ENCODE measurements at regions not wholly inside any gene's neighbourhood (a gene's known extent, or its start where the extent isn't known, plus 50 kb on each side); places are given as distances from the start of the nearest gene placed in this dataset.

- DNase-seq (ENCODE audit: low read depth in 2 of 2): no peak
These were observed 642.2 kb downstream of the LIG4 start for GRCh38 chr13:107573184-107573583.

GRCh38 chr13:107572156-107572555 lies 643.2 kb downstream of the LIG4 start:
- no peak for DNase-seq (ENCODE audit: low read depth in 2 of 2)

DNA sequence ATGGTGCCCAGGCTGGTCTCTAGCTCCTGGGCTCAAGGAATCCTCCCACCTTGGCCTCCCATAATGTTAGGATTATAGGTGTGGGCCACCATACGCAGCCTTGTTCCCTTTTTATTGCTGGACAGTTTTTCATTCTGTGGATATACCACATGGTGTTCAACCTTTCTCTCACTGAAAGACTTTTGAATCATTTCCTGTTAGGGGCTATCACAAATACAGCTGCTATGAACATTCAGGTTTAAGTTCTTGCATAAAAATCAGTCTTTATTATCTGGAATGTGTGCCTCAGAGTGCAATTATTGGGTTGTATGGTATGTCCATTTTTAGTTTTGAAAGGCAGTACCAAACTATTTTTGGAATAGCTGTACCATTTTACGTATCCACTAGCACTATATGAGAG lies 647.2 kb downstream of the LIG4 start:
- DNase-seq (ENCODE audit: low read depth in 2 of 2): no peak

GRCh38 chr13:107563099-107563925 lies 652.0 kb downstream of the LIG4 start:
- DNase-seq (ENCODE audit: low read depth in 2 of 2): no peak

GRCh38 chr13:107562203-107562602 lies 653.1 kb downstream of the LIG4 start:
- no peak for DNase-seq (ENCODE audit: low read depth in 2 of 2)

- no peak for DNase-seq (ENCODE audit: low read depth in 2 of 2)
These were observed 660.9 kb downstream of the LIG4 start for GRCh38 chr13:107554460-107554859.

GRCh38 chr13:107553838-107554237 lies 661.5 kb downstream of the LIG4 start:
- no peak for DNase-seq (ENCODE audit: low read depth in 2 of 2)

DNA sequence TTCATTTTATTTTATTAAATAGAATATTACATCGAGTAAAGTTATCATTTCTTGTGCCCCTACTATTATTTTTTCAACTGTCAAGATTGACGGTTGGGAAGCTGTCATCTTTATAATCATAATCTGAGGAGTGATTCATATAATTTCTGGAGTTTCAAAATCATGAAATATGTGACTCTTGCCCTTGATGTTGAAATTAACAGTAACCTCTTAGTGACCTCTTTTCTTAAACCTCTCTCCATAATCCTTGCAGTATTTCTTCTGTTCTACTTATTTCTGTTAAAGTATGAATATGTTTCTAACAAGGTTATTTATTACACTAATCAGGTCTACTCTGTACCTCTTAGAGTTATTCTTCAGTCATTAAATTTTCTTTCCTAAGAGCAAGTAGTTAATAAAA lies 663.8 kb downstream of the LIG4 start:
- no peak for DNase-seq (ENCODE audit: low read depth in 2 of 2)

DNA sequence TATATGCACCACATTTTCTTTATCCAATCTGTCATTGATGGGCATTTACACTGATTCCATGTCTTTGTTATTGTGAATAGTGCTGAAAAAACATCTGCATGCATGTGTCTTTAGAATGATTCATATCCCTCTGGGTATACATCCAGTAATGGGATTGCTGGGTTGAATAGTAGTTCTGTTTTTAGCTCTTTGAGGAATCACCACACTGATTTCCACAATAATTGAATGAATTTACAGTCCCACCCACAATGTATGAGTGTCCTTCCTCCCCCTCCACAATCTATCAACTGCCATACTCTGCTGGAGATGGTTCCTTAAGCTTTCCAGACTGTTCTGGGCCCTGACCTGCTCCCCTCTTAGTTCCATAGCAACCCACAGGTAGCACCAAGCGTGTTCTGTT lies 667.0 kb downstream of the LIG4 start:
- no peak for DNase-seq (ENCODE audit: low read depth in 2 of 2)

DNA sequence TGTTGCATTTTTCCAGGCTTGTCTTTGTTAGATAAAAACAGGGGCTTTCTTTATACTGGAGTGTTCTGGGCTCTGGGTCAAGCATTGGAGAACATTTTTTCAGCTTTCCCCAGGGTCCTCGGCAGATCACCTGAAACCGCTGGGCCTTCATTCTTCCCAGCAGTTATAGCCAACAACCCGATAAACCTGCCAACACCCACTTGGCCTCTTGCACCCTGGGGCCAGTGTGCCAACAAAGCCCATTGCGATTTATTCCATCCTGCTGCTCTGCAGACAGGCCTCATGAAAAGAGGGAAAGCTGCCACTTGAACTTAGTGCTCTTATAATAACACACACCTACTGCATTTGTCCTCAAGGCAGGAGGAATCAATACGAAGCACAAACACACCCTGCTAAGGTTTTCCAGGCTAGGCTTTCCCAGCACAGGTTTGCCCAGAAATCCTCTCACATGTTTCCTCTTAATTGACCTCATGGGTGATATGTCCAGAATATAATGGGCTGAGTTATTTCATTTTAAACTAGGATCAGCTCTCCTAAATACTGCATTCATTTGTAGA lies 669.3 kb downstream of the LIG4 start:
- no peak for DNase-seq (ENCODE audit: low read depth in 2 of 2)

DNA sequence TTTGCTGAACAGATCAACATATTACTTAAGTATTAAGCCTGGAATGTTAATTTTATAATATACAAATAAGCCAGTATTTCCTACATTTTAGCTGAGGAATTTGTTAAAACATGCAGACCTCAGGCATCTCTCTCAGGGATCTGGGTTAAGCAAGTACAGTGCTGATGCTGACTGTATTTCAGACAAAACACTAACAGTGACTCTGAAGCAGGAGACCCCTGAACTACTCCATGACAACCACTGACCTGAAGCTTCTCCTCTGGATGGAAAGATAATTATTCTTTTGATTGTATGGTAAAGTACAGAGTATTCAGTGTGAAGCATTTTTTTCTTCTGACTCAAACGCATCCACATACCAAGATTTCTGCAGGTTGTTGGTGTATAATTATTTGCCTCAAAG lies 680.8 kb downstream of the LIG4 start:
- no peak for DNase-seq (ENCODE audit: low read depth in 2 of 2)

DNA sequence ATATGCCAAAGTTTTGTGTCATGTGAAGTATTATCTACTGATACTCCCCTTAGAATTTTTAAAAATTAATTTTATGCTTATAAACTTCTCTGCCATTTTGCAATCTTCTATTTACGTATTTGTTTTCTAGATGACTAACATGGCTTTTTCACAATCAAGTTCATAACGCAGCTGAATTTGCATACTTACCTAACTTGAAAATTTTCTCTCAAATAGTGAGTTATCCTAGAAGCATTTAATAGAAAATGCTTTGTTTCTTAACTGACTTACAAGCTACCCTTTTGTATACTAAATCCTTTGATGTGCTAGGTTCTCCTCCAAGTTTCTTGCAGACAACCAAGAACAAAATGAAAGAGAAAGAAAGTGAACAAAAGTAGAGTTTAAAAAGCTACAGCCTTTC lies 683.5 kb downstream of the LIG4 start:
- no peak for DNase-seq (ENCODE audit: low read depth in 2 of 2)

- no peak for DNase-seq (ENCODE audit: low read depth in 2 of 2)
These were observed 684.2 kb downstream of the LIG4 start for GRCh38 chr13:107531180-107531579.

DNA sequence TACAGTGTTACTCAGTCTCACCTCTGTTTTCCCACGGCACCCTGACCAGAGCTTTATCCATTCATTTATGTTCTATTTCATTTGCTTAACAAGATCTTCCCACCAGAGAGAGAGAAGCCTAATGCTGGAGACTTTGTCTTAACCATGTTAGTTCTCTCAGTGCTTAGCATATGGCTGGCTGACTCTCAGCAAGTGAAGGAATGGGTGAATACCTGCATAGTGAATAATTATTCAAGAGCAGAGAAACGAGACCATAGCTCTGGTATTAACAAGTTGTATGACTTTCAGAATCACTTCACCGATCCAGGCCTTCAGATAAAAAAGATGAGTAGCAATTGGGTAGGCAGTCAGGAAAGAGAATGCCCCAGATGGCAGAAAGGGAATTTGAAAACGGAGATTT lies 686.3 kb downstream of the LIG4 start:
- DNase-seq (ENCODE audit: low read depth in 2 of 2): no peak

DNA sequence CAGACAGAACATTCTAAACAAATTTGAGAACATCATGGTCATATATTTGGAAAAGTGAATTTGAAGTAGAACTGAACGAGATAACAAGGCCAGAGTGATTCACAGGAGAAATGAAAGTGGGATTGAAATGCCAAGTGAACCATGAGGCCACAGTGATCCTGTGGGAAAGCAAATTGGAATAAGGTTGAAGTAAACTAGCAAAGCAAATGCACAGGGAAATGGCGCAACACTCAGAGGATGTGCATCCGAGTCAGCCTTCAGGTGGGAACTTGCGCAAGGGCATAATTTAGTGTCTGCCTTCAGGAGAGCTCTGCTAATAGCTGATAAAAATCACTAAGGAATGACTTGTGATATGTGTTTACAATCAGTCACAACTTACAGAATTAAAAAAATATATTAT lies 696.6 kb downstream of the LIG4 start:
- DNase-seq (ENCODE audit: low read depth in 2 of 2): no peak

- DNase-seq (ENCODE audit: low read depth in 2 of 2): no peak
These were observed 697.0 kb downstream of the LIG4 start for GRCh38 chr13:107518292-107518691.

- DNase-seq (ENCODE audit: low read depth in 2 of 2): no peak
These were observed 698.8 kb downstream of the LIG4 start for GRCh38 chr13:107516517-107516916.

GRCh38 chr13:107512551-107512950 lies 702.8 kb downstream of the LIG4 start:
- DNase-seq (ENCODE audit: low read depth in 2 of 2): no peak

DNA sequence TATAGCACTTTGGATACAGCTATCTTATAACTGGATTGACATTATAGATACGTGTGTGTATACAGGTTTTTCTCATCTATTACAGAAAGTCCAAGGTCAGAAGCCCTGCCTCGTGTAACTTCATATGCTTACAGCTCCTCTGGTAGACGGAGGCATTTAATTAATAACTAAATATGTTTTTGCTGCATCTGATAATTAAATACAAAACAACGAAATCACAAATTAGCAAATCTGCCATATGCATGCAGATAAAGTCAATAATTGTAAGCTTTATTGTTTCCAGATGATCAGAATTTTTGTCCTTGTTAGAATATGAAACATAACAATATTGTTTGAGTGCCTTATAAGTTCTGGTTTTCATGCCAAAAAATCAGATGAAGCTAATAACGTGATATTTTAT lies 717.7 kb downstream of the LIG4 start:
- DNase-seq (ENCODE audit: low read depth in 2 of 2): no peak

- no peak for DNase-seq (ENCODE audit: low read depth in 2 of 2)
These were observed 722.1 kb downstream of the LIG4 start for GRCh38 chr13:107493266-107493665.

GRCh38 chr13:107482688-107483087 lies 732.6 kb downstream of the LIG4 start:
- DNase-seq (ENCODE audit: low read depth in 2 of 2): no peak

DNA sequence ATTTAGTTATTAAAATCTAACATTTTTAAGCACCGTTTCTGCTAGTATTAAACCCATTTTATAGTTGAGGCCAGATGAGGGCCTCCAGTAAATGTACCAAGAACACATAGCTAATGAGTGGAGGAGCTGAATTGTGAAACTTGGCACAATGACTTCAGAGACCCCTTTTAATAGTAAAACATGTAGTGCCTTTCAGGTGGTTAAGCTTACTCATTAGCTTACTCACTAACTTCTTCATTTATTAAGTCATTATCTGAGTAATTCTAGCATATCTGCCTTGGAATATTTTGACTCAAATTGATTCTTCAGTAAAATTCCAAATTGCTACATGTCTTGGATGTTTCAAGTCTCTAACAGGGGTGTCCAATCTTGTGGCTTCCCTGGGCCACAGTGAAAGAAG lies 735.2 kb downstream of the LIG4 start:
- no peak for DNase-seq (ENCODE audit: low read depth in 2 of 2)

DNA sequence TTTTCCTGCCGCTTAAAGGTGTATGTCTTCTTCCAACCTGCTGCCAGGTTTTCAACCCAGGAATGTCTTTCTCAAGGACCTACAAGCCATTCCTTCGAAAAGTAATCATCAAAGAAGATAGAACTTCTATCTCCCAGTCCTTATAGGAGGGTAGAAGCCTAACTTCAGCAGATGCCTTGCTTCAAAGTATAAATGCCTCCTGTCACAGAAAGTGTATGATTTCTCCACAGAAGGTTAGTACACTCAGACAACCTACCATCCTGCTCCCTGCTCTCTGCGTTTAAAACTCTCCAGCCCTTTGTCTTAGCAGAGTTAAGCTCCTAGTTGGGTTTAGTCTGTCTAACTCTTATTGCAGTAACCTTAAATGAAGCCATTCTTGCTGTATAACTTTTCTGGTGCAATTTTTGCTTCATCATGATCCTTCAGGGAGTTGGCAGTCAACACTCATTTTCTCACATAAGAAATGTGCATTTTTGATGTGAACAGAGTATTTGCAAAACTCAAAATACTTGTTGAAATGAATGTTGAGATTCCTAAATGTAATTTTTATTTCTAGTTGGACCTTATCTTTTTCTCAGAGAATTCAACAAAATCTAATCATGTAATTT lies 737.5 kb downstream of the LIG4 start:
- DNase-seq (ENCODE audit: low read depth in 2 of 2): no peak

Data from activated CD8-positive, alpha-beta memory T cell treated with anti-CD3 and anti-CD28 coated beads for 4 hours (primary cell).